ENCODE measurements at regions not wholly inside any gene's neighbourhood (a gene's known extent, or its start where the extent isn't known, plus 50 kb on each side); places are given as distances from the start of the nearest gene placed in this dataset.

GRCh38 chr2:16335947-16336346 lies 329.7 kb downstream of the CYRIA start:
- TF ChIP-seq CTCF (IDR thresholded peaks at IDR 0.05; ENCODE audit: low read length), result no peak
- TF ChIP-seq EZH2 (IDR thresholded peaks at IDR 0.05; ENCODE audit: borderline replicate concordance, low read length), result no peak
